Limb (tissue), 2 donors: ENCODE measurements at regions not wholly inside any gene's neighbourhood (a gene's known extent, or its start where the extent isn't known, plus 50 kb on each side); places are given as distances from the start of the nearest gene placed in this dataset.
A peak's percentile ranks its signal among the peaks of the same experiment; 100 is the strongest.

Source experiments
- DNase-seq, 2 donors: peaks; one replicate each; pipeline ENCODE4 v3.0.0-alpha.2; 2016; ENCODE audit errors: extremely low spot score in 2 of 2

- no peak for DNase-seq
Measured at GRCh38 chr20:50312002-50312681, 121.5 kb downstream of the CEBPB start.

DNA sequence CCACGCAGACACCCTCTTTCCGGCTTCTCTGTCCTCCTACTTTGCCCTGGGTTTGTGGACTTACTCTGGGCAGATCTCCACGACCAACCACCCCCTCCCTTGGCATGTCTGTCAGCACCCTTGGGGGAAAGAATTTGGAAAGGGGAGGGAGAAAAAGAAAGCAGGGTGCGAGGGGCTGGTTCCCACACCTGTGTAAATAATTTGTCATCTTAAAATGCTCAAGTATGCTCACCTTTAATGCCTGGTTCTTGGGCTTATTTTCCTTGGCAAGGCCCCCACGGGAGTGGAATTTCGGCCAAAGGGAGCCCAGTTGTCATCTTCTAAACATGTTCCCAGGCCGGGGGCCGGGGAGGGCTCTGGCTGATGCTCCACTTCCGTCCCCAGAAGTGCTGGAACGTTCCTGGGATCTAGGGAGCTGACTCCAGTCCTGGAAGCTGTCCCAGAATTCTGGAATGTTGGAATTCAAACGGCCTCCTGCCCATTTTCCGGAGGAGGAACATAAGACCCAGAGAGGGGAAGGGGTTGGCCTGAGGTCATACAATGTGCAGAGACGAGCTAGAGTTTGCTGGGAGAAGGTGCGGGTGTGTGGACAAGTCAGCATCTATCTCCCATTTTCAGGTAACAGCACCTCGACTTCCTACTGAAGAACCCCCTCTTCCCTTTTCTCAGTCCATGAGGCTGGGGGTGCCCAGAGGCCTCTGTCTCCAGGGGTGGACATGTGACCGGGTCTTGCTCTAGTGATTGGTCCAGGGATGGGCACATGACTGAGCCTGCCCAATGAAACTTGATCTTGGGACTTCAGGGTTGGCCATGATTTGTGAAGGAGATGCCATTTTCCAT lies 122.3 kb downstream of the CEBPB start:
- peak; percentile 68 for DNase-seq

GRCh38 chr20:50313522-50313820 lies 122.8 kb downstream of the CEBPB start:
- no peak for DNase-seq

DNA sequence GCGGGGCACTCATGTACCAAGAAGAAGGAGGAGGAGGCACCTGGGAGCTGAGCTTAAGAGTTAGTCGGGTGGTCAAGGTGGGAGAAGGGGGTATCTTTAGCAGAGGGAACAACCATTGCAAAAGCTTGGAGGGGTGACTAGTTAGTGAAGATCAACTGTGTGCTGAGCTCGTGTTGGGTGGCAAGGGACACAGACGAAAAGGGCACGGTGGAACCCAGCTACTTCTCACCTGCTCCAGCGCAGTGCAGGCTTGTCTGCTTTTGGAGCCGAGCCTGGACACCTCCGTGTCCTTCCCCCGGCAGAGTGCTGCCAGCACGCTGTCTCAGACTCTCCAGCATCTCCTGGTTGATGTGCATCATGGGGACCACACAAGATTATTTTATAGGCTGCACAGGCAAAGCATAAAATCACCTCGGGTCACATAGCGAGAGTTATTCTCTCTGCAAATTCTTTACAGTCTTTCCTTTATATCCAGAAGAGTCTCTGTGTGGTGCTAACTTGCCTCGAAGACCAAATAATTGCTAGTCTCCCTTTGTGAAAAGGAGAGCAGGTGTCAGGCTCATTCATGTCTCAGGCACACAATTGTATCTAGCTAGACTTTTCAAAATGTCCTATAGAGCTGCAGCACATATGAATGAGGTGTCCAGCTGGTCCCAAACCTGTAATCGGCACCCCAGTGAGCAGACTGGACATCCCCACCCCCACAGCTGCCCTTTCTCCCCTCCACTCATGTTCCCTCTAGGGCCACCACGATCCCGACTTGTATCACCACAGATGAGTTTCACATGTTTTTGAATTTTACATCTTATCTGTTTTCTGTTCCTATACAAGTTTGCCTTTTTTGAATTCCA lies 123.4 kb downstream of the CEBPB start:
- no peak for DNase-seq

GRCh38 chr20:50314678-50315335 lies 124.2 kb downstream of the CEBPB start:
- no peak for DNase-seq

DNA sequence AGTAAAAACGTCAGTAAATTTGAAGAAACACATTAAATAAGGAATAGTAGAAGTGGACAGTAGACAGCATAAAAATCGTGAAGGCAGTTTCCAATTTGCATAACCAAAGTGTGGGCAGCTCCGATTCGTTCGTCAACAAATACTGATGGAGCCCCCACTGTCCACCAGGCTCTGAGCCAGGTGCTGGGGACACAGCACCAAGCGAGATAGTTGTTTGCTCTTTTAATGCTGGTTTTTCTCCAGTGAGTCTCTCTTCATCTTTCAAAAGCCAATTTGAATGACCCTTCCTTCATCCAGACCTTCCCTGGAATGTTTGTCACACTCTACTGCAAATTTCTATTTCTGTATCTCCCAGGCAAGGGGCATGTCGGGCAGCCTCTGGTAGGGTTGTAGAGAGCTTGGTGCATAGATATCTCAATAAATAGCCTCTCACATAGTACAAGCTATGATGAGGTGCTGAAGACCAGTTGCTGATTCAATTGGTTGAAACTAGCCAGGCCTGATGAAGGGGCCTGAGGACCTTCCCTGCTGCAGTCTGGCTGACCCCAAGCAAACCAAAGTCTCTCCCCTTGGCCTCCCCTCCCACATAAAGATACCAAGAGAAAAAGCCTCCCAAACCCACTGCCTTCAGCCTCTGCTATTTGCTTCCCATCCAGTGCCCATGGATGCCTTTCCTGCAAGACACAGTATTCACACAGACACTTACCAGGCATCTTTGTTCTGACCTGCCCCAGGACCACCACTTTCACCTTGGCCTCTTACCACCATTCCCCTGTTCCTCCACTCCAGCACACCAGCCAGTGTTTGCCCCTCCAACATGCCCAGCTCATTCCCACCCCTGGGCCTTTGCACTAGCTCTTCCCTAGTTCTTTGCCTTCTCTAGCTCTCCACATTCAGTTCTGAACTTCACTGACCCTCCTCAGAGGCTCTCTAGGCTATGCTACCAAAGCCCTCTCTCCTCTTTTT lies 125.2 kb downstream of the CEBPB start:
- DNase-seq, result no peak

DNA sequence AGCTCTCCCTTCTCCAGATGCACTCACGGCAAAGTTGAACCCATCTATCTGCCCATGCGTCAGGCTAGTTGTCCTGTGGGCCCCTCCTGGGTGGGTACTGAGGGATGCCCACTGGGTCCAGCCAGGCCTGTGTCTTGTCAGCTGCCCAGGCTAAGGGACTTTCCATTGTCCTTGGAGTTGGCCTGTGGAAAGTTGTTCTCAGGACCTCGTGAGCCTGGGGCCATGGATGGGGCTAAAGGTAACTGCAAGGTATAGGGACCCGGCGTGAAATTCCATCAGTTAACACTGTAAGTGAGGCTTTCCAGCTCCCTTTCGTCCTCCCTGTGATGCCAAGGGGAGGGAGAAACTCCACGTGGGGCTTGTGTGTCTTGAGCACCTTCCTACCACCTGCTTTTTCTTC lies 126.5 kb downstream of the CEBPB start:
- no peak for DNase-seq

GRCh38 chr20:50317609-50318008 lies 127.0 kb downstream of the CEBPB start:
- no peak for DNase-seq

GRCh38 chr20:50318710-50319109 lies 128.1 kb downstream of the CEBPB start:
- no peak for DNase-seq

DNA sequence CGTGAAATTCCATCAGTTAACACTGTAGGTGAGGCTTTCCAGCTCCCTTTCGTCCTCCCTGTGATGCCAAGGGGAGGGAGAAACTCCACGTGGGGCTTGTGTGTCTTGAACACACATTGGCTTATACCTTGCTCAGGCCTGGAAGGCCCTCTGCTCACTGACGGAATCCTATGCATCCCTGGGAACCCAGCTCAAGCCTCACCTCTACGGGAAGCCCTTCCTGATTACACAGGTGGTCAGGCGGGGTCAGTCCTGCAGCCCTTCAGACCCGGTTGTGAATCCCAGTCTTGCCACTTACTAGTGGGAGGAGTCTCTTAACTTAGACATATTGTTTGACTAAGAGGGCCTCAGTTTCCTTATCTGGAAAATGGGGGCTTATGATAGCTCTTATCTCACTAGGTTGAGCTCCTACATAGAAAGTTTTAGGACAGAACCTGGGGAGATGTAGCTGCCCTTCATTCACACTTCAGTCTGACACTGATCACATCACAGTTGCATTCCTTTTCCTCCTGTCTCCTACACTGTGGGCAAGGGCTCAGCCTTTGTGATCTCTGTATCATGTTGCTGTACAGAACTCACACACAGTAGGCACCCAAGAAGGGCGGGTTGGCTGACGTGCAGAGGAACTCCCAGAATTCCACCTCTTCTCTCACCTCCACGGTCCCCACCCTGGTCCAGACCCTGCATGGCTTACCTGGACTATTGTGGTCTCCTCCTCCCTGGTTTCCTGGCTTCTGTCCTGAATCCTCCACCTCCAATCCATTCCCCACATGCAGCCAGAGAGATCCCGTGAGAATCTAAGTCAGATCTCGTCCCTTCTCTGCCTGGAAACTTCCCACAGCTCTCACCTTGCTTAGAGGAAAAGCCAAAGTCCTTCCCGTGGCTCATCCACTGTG lies 129.6 kb downstream of the CEBPB start:
- DNase-seq, result no peak

DNA sequence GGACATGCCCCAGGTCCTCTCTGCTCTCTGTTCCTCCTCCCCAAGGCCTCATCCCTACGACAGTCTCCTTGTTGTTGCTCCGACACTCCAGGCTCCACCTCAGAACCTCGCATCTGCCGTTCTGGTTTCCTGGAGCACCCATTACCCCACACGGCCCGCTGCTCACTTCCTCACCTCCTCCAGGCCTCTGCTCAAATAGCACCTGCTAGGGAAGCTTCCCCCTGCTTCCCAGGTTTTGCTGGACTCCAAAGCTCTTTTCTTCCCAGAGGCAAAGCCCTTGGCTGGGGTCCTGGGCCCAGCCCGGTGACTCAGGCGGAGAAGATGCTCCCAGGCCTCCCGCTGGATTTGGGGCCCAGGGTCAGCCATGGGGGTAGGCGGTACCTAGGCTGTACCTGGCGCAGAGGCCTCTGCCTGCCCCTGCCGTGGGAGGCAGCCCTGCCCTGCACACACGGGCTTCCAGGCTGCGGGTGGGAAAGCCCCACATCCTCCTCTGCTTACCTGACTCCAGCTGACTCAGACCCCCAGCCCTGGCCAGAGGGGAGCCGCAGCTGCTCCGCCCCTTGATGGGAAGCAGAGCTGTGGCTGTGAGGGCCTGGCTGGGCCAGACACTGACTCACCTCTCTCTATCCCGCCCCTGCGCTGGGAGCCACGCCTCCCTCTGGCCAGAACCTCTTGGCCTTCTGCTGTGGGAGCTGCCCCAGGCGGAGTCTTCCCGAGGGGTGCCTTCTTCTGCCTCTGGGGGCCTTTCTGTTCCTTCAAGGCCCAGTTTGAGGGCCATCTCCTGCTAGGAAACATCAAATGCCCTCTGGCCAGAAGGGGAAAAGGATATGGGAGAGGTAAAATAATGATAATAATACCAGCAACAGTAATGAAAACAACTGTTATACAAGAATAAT lies 130.5 kb downstream of the CEBPB start:
- DNase-seq, result peak in 1 of 2 donors; percentile 73

DNA sequence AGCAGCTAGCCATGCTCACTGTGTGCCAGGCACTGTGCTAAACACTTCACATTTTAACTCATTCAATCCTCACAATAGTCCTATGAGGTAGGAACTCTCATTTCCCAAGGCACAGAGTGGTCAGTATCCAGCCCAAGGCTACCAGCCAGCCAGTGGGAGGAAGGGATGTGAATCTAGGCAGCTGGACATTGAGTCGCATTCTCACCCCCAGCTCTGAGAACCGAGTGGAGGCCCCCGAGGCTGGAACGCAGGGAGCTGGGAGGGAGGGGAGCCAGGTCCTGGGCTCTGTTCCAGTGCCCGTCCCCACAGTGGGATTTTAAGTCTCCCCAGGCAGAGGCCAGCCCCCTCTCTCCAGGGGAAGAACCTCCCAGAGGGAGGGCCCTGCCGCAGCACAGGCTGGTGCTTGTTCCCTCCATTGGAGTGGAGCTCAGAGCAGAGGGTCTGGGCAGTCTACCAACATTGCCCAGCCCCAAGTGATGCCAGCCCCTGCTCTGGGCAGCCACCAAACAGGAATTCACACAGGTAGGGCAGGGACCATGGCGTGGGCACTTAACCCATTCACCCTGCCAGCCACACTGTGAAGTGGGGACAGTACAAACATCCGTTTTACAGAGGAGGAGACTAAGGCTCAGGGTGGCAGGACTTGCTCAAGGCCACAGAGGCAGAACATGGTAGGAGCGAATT lies 131.3 kb downstream of the CEBPB start:
- DNase-seq, result no peak

DNA sequence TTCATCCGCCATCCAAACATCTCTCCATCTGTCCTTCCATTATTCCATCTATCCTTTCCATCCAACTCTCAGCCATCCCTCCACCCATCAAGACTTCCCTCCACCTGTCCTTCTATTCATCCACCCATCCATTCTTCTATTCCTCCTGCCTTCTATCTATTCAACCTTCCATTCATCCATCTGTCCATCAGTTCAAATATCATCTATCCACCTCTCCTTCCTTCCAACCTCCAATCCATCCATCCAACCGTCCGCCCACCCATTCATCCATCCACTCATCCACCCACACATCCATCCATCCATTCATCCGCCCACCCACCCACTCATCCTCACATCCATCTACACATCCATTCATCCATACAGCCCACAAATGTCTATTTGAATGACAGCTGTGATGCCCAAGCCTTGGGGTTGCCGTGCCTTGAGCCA lies 132.1 kb downstream of the CEBPB start:
- no peak for DNase-seq

GRCh38 chr20:50323209-50323608 lies 132.6 kb downstream of the CEBPB start:
- no peak for DNase-seq

DNA sequence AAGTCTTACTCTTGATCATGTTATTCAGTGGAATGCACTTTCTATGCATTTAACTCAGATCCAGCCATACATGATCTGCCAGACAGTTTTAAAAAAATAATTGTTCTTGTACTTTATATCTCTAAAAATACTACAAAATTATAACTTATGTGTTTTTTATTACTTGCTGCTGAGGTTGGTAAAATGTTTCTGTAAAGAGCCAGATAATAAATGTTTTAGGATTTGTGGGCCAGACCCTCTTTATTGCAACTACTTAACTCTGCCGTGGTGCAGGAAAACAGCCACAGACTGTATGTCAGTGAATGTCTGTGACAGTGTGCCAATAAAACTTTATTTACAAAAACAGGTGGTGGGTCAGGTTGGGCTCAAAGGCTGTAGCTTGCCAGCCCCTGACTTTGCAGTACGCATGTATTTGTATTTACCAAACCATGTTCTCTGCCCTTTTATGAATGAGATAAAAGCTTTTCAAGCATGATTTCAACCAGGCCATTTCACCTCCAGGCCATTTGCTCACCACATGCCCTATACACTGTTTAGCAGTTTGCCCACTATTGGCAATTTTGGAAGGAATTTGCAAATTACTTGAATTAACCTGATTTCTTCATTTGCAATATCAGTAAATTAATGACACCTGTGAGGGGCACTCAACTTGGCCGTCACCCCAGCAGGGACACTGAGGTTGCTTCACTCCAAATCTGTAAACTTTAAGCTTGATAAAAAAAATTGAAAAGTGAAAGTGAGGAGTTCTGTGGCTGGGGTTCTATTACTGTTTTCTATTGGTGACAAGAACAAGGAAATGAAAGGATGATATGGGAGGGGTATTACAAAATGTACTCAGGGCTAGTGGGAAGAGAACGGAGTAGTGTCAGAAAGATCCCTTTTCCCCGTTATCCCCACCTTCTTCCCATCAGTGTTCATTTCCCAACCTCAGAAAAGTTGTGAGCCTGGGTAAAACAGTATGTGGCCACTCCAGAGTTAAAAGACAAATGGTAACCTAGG lies 133.4 kb downstream of the CEBPB start:
- DNase-seq, result no peak

GRCh38 chr20:50325215-50325614 lies 134.6 kb downstream of the CEBPB start:
- DNase-seq, result no peak

DNA sequence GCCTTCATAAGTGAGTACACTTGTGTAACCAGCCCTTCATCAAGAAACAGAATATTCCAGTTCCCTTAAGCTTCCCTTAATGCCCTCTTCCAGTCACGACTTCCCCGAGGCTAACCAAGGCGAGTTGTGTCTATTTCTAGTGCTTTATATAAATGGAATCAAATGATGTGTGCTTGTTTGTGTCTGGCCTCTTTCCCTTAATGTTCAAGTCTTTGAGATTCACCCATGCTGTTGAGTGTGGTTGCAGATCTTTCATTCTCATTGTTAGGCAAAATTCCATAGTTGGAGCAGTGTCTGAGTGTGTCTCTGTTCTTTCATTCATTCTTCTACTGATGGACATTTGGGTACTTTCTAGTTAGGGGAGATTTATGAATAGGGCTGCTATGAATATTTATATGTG lies 135.0 kb downstream of the CEBPB start:
- no peak for DNase-seq
